Activated T-helper 17 cell treated with anti-CD3 and anti-CD28 coated beads, Interleukin-2, amount 50 U/mL, for 72 hours (primary cell): ENCODE measurements at regions not wholly inside any gene's neighbourhood (a gene's known extent, or its start where the extent isn't known, plus 50 kb on each side); places are given as distances from the start of the nearest gene placed in this dataset.

Experiments used
- ATAC-seq: fragments of 150-1000 bp; cut with Tn5 transposase; replicated peaks from 2 replicates; pipeline ENCODE4 v1.10.0; 2021; ENCODE audit warnings: mild to moderate bottlenecking, moderate library complexity
- H3K27ac Mint-ChIP-seq: one replicate; pipeline ENCODE4 v1.8.0; 2022; ENCODE audit warnings: mixed read lengths
- H3K27me3 Mint-ChIP-seq: one replicate; pipeline ENCODE4 v1.8.0; 2022; ENCODE audit warnings: mixed read lengths
- H3K36me3 Mint-ChIP-seq: one replicate; pipeline ENCODE4 v1.8.0; 2022; ENCODE audit warnings: low read depth, mild to moderate bottlenecking, mixed read lengths
- H3K4me1 Mint-ChIP-seq: one replicate; pipeline ENCODE4 v1.8.0; 2022; ENCODE audit warnings: mixed read lengths
- H3K4me3 Mint-ChIP-seq: one replicate; pipeline ENCODE4 v1.8.0; 2022; ENCODE audit warnings: mild to moderate bottlenecking, mixed read lengths
- H3K9me3 Mint-ChIP-seq: one replicate; pipeline ENCODE4 v1.8.0; 2022; ENCODE audit warnings: mixed read lengths

GRCh38 chr10:83037653-83038052 lies 1101.7 kb upstream of the GHITM start:
- Mint-ChIP-seq H3K4me3 (no peak overlapping the region), H3K4me1 (no peaks in the 10 kb centered on the region), H3K27ac (no peak overlapping the region), H3K27me3 (no peaks in the 10 kb centered on the region), H3K36me3 (no peaks in the 10 kb centered on the region), H3K9me3 (peaks cover 11% of the 10 kb centered on the region)
- ATAC-seq, result no peak

DNA sequence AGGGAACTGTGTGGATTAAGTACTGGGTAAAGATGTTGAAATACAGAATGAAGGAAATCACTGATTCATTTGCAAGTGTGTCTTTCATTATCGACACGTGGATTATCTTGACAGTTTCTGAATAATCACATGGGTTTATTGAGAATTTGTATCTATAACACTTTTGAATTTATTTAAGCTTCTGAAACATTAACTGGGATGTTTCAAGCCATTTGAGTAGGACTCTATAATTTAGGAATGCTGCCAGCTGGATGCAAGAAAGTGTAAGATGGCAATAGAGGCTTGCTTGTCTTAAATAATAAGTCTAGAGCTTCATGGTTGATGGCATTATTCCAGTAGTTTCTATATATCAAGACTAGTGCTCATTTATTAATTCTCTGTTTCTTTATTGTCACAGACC lies 1100.7 kb upstream of the GHITM start:
- no peaks in the 10 kb centered on the region for H3K36me3 Mint-ChIP-seq
- H3K4me3 Mint-ChIP-seq, result no peak overlapping the region
- no peak for ATAC-seq
- no peak overlapping the region for H3K27ac Mint-ChIP-seq
- no peaks in the 10 kb centered on the region for H3K27me3 Mint-ChIP-seq
- H3K4me1 Mint-ChIP-seq, result no peaks in the 10 kb centered on the region
- H3K9me3 Mint-ChIP-seq, result peaks cover 11% of the 10 kb centered on the region

- Mint-ChIP-seq H3K27ac (no peak overlapping the region), H3K36me3 (no peaks in the 10 kb centered on the region), H3K4me3 (no peak overlapping the region), H3K9me3 (no peaks in the 10 kb centered on the region), H3K4me1 (no peaks in the 10 kb centered on the region), H3K27me3 (no peaks in the 10 kb centered on the region)
- ATAC-seq, result no peak
Observed at GRCh38 chr10:83045731-83046130, 1093.6 kb upstream of the GHITM start.

DNA sequence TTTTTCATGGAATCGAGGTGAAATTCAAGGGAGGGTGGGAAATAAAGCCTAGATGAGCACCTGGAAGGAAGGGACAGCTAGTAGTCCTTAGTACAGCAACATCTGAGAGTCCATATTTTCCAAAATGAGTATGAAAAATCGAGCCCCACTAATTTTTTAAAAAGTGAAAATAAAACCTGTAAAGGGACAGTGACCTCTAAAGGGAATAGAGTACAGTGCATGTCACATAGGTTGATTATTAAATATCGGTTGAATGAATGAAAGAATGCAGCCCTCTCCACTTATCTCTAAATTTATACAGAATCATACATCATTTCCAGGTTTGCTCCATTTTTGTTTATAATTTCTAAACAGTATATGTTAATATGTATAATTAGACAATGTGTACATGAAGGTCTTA lies 1088.5 kb upstream of the GHITM start:
- Mint-ChIP-seq H3K4me1 (no peaks in the 10 kb centered on the region), H3K9me3 (peaks cover under 1% of the 10 kb centered on the region), H3K27me3 (no peaks in the 10 kb centered on the region), H3K27ac (no peak overlapping the region), H3K36me3 (no peaks in the 10 kb centered on the region), H3K4me3 (no peak overlapping the region)
- no peak for ATAC-seq

DNA sequence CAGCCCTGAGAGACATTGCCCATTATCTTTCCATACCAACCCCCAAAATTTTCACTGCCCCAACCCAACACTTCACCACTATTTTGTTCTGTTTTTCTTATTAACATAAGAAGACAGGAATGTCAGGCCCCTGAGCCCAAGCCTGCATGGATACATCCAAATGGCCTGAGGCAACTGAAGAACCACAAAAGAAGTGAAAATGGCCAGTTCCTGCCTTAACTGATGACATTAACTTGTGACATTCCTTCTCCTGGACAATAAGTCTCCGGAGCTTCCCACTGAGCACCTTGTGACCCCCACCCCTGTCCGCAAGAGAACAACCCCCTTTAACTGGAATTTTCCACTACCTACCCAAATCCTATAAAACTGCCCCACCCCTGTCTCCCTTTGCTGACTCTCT lies 1076.4 kb upstream of the GHITM start:
- H3K4me3 Mint-ChIP-seq, result no peak overlapping the region
- H3K9me3 Mint-ChIP-seq, result peaks cover 9% of the 10 kb centered on the region
- no peaks in the 10 kb centered on the region for H3K36me3 Mint-ChIP-seq
- no peaks in the 10 kb centered on the region for H3K27me3 Mint-ChIP-seq
- H3K4me1 Mint-ChIP-seq, result no peaks in the 10 kb centered on the region
- no peak overlapping the region for H3K27ac Mint-ChIP-seq
- ATAC-seq, result no peak

GRCh38 chr10:83073472-83073871 lies 1065.8 kb upstream of the GHITM start:
- no peaks in the 10 kb centered on the region for H3K27me3 Mint-ChIP-seq
- H3K9me3 Mint-ChIP-seq, result peaks cover 4% of the 10 kb centered on the region
- no peak for ATAC-seq
- no peak overlapping the region for H3K27ac Mint-ChIP-seq
- no peaks in the 10 kb centered on the region for H3K4me1 Mint-ChIP-seq
- H3K4me3 Mint-ChIP-seq, result no peak overlapping the region
- no peaks in the 10 kb centered on the region for H3K36me3 Mint-ChIP-seq

DNA sequence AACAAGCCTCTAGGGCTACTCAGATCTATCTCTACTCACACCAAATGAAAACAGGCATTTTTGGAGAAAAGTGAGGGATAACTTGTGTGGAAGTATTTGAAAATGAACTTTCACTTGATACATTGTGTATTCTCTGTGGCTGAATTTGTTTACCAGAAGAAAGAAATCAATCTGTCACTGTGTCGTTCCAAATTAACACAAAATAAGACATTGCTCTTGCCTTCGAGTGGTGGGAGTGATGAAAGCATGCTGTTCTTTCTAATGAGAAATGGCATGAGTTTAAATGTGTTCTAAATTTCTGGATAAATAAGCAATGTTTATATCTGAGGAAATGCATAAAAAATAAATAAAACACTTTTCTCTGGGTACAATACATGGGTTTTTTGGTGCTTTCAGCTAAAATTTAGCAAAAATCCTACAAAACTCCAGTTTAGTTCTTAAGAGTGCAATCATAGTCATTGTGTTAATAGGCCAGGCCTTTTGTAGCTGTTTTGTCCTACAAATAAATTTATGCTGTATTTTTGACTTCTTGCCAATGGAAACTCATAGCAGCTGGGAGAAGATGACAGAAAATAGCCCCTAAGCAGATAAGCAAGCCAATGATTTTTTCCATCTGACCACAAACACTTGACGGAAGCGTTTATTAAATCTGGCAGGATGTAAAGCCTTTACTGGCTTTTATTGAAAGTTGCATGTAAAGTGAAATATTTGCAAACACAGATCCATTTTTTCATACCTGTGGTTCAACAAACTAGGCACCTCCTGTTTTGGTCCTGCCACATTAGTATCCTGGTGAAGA lies 1064.1 kb upstream of the GHITM start:
- no peak overlapping the region for H3K27ac Mint-ChIP-seq
- no peaks in the 10 kb centered on the region for H3K36me3 Mint-ChIP-seq
- ATAC-seq, result no peak
- H3K9me3 Mint-ChIP-seq, result peaks cover 4% of the 10 kb centered on the region
- H3K4me1 Mint-ChIP-seq, result no peaks in the 10 kb centered on the region
- H3K4me3 Mint-ChIP-seq, result no peak overlapping the region
- no peaks in the 10 kb centered on the region for H3K27me3 Mint-ChIP-seq

DNA sequence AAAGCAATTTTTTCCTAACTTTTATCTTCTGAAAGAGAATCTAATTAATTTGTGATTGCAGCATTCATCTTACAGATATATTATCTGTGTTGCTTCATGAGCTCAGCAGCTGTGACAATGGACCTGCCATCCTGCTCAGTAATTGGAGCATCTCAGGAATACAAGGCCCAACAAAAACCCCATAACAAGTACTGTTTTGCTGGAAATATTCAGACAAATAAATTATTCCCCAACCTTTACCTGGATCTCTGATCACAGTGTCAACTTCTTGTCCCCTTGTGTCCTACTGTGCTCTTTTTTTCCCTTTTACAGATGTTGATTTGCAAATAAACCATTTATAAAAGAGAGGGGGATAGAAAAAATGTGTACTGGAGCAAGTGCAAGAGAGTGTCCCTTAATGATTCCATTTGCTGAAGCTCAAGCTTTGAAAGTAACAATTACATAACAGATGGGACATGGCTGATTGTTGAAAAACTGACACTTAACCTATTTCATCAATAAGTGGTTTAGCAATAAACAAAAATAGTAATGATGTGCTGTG lies 1063.4 kb upstream of the GHITM start:
- Mint-ChIP-seq H3K4me1 (no peaks in the 10 kb centered on the region), H3K27ac (no peak overlapping the region), H3K4me3 (no peak overlapping the region), H3K36me3 (no peaks in the 10 kb centered on the region), H3K27me3 (no peaks in the 10 kb centered on the region), H3K9me3 (peaks cover 4% of the 10 kb centered on the region)
- no peak for ATAC-seq

DNA sequence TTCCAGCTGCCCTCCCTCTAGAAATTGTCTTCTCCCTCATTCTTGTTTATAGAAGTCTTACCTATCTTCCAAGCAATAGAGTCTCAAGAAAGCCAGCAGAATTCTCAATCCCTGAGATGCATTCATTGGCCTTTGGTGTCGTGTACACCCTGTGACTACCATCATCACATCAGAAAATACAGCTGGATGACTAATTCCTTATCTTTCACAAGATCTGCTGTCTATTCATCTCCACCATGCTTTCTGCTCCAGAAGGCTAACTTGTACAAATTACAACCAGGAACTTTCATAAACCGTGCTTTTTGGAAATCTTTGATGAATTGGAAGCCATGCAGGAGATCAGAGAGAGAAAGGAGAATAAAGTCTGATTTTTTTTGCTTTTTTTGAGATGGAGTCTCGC lies 1062.9 kb upstream of the GHITM start:
- no peak for ATAC-seq
- H3K36me3 Mint-ChIP-seq, result no peaks in the 10 kb centered on the region
- H3K27ac Mint-ChIP-seq, result no peak overlapping the region
- no peaks in the 10 kb centered on the region for H3K27me3 Mint-ChIP-seq
- H3K4me1 Mint-ChIP-seq, result no peaks in the 10 kb centered on the region
- peaks cover 4% of the 10 kb centered on the region for H3K9me3 Mint-ChIP-seq
- H3K4me3 Mint-ChIP-seq, result no peak overlapping the region

GRCh38 chr10:83078160-83078559 lies 1061.1 kb upstream of the GHITM start:
- no peaks in the 10 kb centered on the region for H3K4me1 Mint-ChIP-seq
- H3K27me3 Mint-ChIP-seq, result no peaks in the 10 kb centered on the region
- no peak overlapping the region for H3K4me3 Mint-ChIP-seq
- no peaks in the 10 kb centered on the region for H3K36me3 Mint-ChIP-seq
- no peak for ATAC-seq
- H3K9me3 Mint-ChIP-seq, result peaks cover 4% of the 10 kb centered on the region
- H3K27ac Mint-ChIP-seq, result no peak overlapping the region

DNA sequence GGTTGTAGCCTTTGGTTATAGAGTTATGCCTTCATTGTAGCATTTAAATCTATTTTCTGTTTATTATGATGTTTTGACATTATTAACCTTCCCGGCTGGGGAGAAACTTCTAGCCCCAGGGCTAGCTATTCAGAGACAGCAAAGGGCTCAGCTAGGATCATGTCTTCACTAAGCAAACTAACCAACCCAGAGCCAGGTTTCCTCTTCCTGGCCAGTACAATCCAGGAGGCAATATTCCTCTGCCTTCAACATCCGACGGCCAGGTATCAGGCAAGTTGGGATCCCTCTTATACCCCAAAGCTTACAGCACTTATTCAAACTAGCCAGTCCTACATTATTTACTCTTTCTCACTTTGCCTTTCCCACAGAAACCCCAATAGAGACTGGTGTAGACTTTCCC lies 1060.7 kb upstream of the GHITM start:
- H3K9me3 Mint-ChIP-seq, result peaks cover 3% of the 10 kb centered on the region
- no peak overlapping the region for H3K27ac Mint-ChIP-seq
- no peak overlapping the region for H3K4me3 Mint-ChIP-seq
- ATAC-seq, result no peak
- H3K36me3 Mint-ChIP-seq, result no peaks in the 10 kb centered on the region
- no peaks in the 10 kb centered on the region for H3K27me3 Mint-ChIP-seq
- H3K4me1 Mint-ChIP-seq, result no peaks in the 10 kb centered on the region

GRCh38 chr10:83083831-83084230 lies 1055.5 kb upstream of the GHITM start:
- Mint-ChIP-seq H3K27me3 (no peaks in the 10 kb centered on the region), H3K4me1 (no peaks in the 10 kb centered on the region), H3K9me3 (peaks cover 7% of the 10 kb centered on the region), H3K4me3 (no peak overlapping the region), H3K27ac (no peak overlapping the region), H3K36me3 (no peaks in the 10 kb centered on the region)
- no peak for ATAC-seq

DNA sequence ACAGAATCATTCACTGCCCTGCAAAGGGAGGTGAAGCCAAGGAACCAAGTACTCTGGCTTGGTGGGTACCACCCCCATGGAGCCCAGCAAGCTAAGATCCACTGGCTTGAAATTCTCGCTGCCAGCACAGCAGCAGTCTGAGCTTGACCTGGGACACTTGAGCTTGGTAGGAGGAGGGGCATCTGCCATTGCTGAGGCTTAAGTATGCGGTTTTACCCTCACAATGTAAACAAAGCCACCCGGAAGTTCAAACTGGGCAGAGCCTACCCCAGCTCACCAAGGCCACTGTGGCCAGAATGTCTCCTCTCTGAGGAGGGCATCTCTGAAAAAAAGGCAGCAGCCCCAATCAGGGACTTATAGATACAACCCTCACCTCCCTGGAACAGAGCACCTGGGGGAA lies 1050.0 kb upstream of the GHITM start:
- Mint-ChIP-seq H3K9me3 (peaks cover 3% of the 10 kb centered on the region), H3K4me3 (no peak overlapping the region), H3K27me3 (no peaks in the 10 kb centered on the region), H3K36me3 (no peaks in the 10 kb centered on the region), H3K27ac (no peak overlapping the region), H3K4me1 (no peaks in the 10 kb centered on the region)
- no peak for ATAC-seq

GRCh38 chr10:83104616-83105015 lies 1034.7 kb upstream of the GHITM start:
- H3K36me3 Mint-ChIP-seq, result no peaks in the 10 kb centered on the region

DNA sequence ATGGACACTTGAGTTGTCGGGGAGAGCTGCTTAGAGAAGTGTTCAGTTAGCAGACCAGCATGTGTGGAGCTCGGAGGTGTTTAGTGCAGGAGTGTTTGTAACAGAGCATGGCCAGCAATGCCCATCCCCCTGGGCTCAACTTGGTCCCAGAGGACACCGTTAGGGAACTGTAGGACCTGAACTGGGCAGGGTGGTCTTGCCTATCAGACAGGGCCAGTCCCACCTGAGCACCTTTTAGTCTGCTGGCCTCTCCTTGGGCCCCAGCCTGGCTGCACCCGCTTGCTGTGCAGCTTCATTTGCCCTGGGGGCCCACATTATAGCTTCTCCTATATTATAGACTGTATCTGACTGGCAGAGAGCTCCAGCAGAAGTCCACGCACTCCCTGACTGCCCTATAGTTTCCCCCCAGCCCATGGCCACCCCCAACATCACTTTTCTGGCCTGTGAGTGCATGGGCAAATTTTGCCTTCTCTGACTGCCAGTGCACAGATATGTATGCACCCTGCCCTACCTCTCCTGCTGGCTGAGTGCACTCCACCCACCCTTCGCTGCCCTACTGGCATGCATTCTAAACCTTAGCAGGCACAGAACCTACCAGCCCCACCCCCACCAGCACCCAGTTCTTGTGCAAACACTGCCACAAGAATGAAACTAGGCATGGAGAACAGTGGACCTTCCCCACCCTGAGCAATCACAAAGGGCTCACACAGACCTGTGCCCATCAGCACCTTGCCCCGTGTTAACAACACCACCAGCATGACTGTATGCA lies 1030.6 kb upstream of the GHITM start:
- ATAC-seq, result no peak
- Mint-ChIP-seq H3K4me3 (no peak overlapping the region), H3K9me3 (peaks cover 30% of the 10 kb centered on the region), H3K27me3 (no peaks in the 10 kb centered on the region), H3K4me1 (no peaks in the 10 kb centered on the region), H3K27ac (no peak overlapping the region), H3K36me3 (no peaks in the 10 kb centered on the region)

More at GRCh38 chr10:83104616-83105015, 1034.7 kb upstream of the GHITM start:
- Mint-ChIP-seq H3K9me3 (peaks cover 13% of the 10 kb centered on the region), H3K27ac (no peak overlapping the region), H3K4me1 (no peaks in the 10 kb centered on the region), H3K4me3 (no peak overlapping the region), H3K27me3 (no peaks in the 10 kb centered on the region)
- no peak for ATAC-seq
